ENCODE measurements at regions not wholly inside any gene's neighbourhood (a gene's known extent, or its start where the extent isn't known, plus 50 kb on each side); places are given as distances from the start of the nearest gene placed in this dataset.

DNA sequence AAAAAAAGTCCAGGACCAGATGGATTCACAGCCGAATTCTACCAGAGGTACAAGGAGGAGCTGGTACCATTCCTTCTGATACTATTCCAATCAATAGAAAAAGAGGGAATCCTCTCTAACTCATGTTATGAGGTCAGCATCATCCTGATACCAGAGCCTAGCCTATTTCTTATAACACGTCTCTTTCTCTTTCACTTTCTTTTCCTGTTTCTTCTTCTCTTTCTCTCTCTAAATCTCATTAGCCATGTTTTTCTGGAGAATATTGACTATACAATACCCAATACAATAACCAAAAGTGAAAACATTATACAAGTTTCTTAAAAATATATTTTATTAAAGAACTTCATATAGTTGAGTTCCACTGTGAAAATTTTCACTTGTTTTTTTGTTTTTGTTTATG is 1154.9 kb upstream of the PCDH7 start:
- TF ChIP-seq, protein P1, sequence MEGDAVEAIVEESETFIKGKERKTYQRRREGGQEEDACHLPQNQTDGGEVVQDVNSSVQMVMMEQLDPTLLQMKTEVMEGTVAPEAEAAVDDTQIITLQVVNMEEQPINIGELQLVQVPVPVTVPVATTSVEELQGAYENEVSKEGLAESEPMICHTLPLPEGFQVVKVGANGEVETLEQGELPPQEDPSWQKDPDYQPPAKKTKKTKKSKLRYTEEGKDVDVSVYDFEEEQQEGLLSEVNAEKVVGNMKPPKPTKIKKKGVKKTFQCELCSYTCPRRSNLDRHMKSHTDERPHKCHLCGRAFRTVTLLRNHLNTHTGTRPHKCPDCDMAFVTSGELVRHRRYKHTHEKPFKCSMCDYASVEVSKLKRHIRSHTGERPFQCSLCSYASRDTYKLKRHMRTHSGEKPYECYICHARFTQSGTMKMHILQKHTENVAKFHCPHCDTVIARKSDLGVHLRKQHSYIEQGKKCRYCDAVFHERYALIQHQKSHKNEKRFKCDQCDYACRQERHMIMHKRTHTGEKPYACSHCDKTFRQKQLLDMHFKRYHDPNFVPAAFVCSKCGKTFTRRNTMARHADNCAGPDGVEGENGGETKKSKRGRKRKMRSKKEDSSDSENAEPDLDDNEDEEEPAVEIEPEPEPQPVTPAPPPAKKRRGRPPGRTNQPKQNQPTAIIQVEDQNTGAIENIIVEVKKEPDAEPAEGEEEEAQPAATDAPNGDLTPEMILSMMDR (IDR thresholded peaks at IDR 0.05; ENCODE audit: control extremely low read depth, extremely low read depth), result no peak
- ATAC-seq (ENCODE audit: insufficient read depth, low FRiP score), result no peak
- no peak overlapping the region for H3K27ac ChIP-seq (ENCODE audit: low read depth in 1 of 2, low read length in 1 of 2)

DNA sequence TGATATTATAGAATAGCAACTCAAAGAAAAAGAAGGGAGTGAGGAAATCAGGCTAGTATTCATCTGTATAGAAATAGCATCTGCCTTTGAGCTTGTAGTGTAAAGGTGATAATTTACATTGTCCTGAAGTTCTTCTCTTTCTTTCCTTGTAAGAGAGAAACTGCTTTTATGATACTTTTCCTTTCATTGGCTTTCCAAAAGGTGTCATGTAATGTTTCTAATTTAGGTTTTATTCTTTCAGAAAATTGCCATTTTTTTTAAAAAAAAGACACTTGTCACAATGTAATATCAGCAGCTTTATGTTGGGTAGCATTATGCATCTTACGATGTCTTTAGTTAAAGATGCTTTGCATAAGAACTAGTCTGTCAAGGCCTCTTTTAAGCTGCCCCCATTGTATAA is 1153.8 kb upstream of the PCDH7 start:
- Histone ChIP-seq H3K4me3 (no peak overlapping the region), H3K27me3 (ENCODE audit: control insufficient read depth in 3 of 3, insufficient read depth in 3 of 3, low read length in 2 of 3) (no peaks in the 10 kb centered on the region), H3K9ac (ENCODE audit: insufficient read depth in 1 of 2, low read length in 2 of 2) (no peak overlapping the region), H3K36me3 (ENCODE audit: control insufficient read depth in 4 of 4, insufficient read depth in 4 of 4, low read length in 4 of 4) (no peaks in the 10 kb centered on the region), H3K4me1 (ENCODE audit: control insufficient read depth in 5 of 5, insufficient read depth in 5 of 5, low read length in 5 of 5) (no peaks in the 10 kb centered on the region), H3K9me3 (ENCODE audit: control insufficient read depth in 4 of 4, insufficient read depth in 3 of 4, low read length in 3 of 4) (no peaks in the 10 kb centered on the region), H3K27ac (ENCODE audit: low read depth in 1 of 2, low read length in 1 of 2) (no peak overlapping the region)
- ATAC-seq (ENCODE audit: insufficient read depth, low FRiP score), result no peak
- DNase-seq, result no peak
- TF ChIP-seq, protein P1 (IDR thresholded peaks at IDR 0.05; ENCODE audit: control extremely low read depth, extremely low read depth), result no peak
- whole genome bisulfite sequencing, 2 donors, result 91 to 92% methylated on average over 1 of the region's 1 CpG

More for the DNA sequence above, 1154.9 kb upstream of the PCDH7 start:
- DNase-seq, result no peak
- Histone ChIP-seq H3K4me3 (no peak overlapping the region), H3K9me3 (ENCODE audit: control insufficient read depth in 4 of 4, insufficient read depth in 3 of 4, low read length in 3 of 4) (no peaks in the 10 kb centered on the region), H3K27me3 (ENCODE audit: control insufficient read depth in 3 of 3, insufficient read depth in 3 of 3, low read length in 2 of 3) (no peaks in the 10 kb centered on the region), H3K36me3 (ENCODE audit: control insufficient read depth in 4 of 4, insufficient read depth in 4 of 4, low read length in 4 of 4) (no peaks in the 10 kb centered on the region), H3K4me1 (ENCODE audit: control insufficient read depth in 5 of 5, insufficient read depth in 5 of 5, low read length in 5 of 5) (no peaks in the 10 kb centered on the region), H3K9ac (ENCODE audit: insufficient read depth in 1 of 2, low read length in 2 of 2) (no peak overlapping the region)
- WGBS, 2 donors, result 78 to 86% methylated on average over 2 of the region's 2 CpGs

DNA sequence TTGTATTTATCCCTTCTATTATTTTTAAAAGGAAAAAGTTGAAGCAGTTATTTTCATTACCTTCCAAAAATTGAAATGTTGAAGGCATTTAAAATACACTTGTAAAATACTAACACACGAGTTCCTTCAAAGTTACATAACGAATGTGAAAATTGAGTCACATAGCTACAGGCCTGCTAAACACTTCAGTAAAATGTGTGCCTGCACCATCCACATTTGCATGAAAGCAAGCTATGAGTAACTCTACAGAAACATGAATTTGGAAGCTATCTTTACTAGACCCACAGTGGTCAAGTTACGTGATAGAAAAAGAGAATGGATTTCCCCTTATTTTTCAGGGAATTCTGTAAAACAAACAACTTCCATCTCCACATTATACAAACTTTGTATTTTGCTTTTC is 1148.8 kb upstream of the PCDH7 start:
- Histone ChIP-seq H3K9me3 (ENCODE audit: control insufficient read depth in 4 of 4, insufficient read depth in 3 of 4, low read length in 3 of 4) (no peaks in the 10 kb centered on the region), H3K27ac (ENCODE audit: low read depth in 1 of 2, low read length in 1 of 2) (no peak overlapping the region), H3K36me3 (ENCODE audit: control insufficient read depth in 4 of 4, insufficient read depth in 4 of 4, low read length in 4 of 4) (no peaks in the 10 kb centered on the region), H3K9ac (ENCODE audit: insufficient read depth in 1 of 2, low read length in 2 of 2) (no peak overlapping the region), H3K27me3 (ENCODE audit: control insufficient read depth in 3 of 3, insufficient read depth in 3 of 3, low read length in 2 of 3) (no peaks in the 10 kb centered on the region), H3K4me3 (no peak overlapping the region), H3K4me1 (ENCODE audit: control insufficient read depth in 5 of 5, insufficient read depth in 5 of 5, low read length in 5 of 5) (no peaks in the 10 kb centered on the region)
- DNase-seq (no peak), ATAC-seq (ENCODE audit: insufficient read depth, low FRiP score) (no peak)
- TF ChIP-seq, protein P1 (IDR thresholded peaks at IDR 0.05; ENCODE audit: control extremely low read depth, extremely low read depth), result no peak
- WGBS, 2 donors, result 89 to 94% methylated on average over 3 of the region's 3 CpGs

DNA sequence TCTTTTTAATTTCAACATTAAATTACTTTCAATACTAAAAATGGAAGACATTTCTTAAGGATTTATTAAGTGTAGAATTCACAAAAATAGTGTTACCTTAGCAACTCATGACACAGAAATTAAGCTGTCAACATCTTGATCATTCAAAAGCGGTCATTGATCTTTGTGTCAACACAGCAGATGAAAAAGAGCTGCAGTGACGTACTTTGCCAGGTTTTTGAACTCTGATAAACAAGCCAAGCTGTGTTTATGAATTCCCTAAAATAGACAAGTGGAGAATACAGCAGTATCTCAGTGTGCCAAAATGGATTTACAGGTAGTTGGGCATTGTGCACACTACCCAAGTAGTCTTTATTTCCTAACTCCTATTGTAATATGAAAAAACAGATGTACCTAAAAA is 1141.8 kb upstream of the PCDH7 start:
- Histone ChIP-seq H3K4me1 (ENCODE audit: control insufficient read depth in 5 of 5, insufficient read depth in 5 of 5, low read length in 5 of 5) (peaks cover 0 to 4% (median 0%) of the 10 kb centered on the region in 5 donors), H3K9ac (ENCODE audit: insufficient read depth in 1 of 2, low read length in 2 of 2) (no peak overlapping the region), H3K4me3 (no peak overlapping the region), H3K36me3 (ENCODE audit: control insufficient read depth in 4 of 4, insufficient read depth in 4 of 4, low read length in 4 of 4) (no peaks in the 10 kb centered on the region), H3K9me3 (ENCODE audit: control insufficient read depth in 4 of 4, insufficient read depth in 3 of 4, low read length in 3 of 4) (no peaks in the 10 kb centered on the region), H3K27me3 (ENCODE audit: control insufficient read depth in 3 of 3, insufficient read depth in 3 of 3, low read length in 2 of 3) (no peaks in the 10 kb centered on the region), H3K27ac (ENCODE audit: low read depth in 1 of 2, low read length in 1 of 2) (no peak overlapping the region)
- TF ChIP-seq, protein P1 (IDR thresholded peaks at IDR 0.05; ENCODE audit: control extremely low read depth, extremely low read depth), result no peak
- ATAC-seq (ENCODE audit: insufficient read depth, low FRiP score) (no peak), DNase-seq (peak in 1 of 3 donors; percentile 7)
- WGBS, 2 donors, result 59 to 79% methylated on average over 2 of the region's 2 CpGs
